Pancreas (tissue), 10 donors: ENCODE measurements at regions not wholly inside any gene's neighbourhood (a gene's known extent, or its start where the extent isn't known, plus 50 kb on each side); places are given as distances from the start of the nearest gene placed in this dataset.

Experiments
- ATAC-seq, 4 donors: fragments of 200-7000 bp; cut with Tn5 transposase; one replicate each; pipeline versions ENCODE4 v1.8.0 to v1.9.1; 2020; ENCODE audit warnings: mild to moderate bottlenecking in 4 of 4, moderate library complexity in 4 of 4
- DNase-seq, 6 donors: peaks; one replicate each; pipeline ENCODE4 v3.0.0-alpha.2; 2020
- FAIRE-seq: peaks from 2 replicates; lab custom pipeline; 2012; peaks lifted over from hg19 to GRCh38; lab: Jason Lieb, UNC
- H3K27ac ChIP-seq, 4 donors: fragments of 200-600 bp; sonication (generic); 1 replicate in 3 of 4; 2 replicates in 1 of 4; pipeline versions ENCODE4 v1.5.0 to v1.8.0; 2020
- H3K27me3 ChIP-seq, 4 donors: fragments of 200-600 bp; one replicate each; pipeline ENCODE4 v1.8.0; 2021
- H3K36me3 ChIP-seq, 3 donors: fragments of 200-600 bp; sonication (generic) in 1 of 3; one replicate each; pipeline versions ENCODE4 v1.5.0 to v1.8.0; 2020 to 2021
- H3K4me1 ChIP-seq, 3 donors: fragments of 200-600 bp; one replicate each; pipeline ENCODE4 v1.8.0; 2021
- H3K4me3 ChIP-seq, 4 donors: fragments of 200-600 bp; sonication (generic) in 2 of 4; one replicate each; pipeline versions ENCODE4 v1.5.0 to v1.8.0; 2020 to 2021
- H3K9me3 ChIP-seq, 4 donors: fragments of 200-600 bp; one replicate each; pipeline ENCODE4 v1.8.0; 2021
- WGBS, 2 donors: extraction: QIAGEN DNeasy Blood & Tissue Kit; methylation state at CpG; one replicate each; pipeline ENCODE4 v1.1.7; 2013; 5-methylcytosine and 5-hydroxymethylcytosine counted together
- intact Hi-C, 3 donors: fragments of 100-400 bp; cut with DNase I; formaldehyde crosslinking; loops; one replicate each; pipeline versions ENCODE4 v1.11.1 to v1.14.2; 2022
- TF ChIP-seq, protein P1 (sequence below), 4 donors: fragments of 200-600 bp; sonication (generic) in 3 of 4; IDR thresholded peaks; one replicate each; pipeline versions ENCODE4 v1.5.0 to v1.8.0; 2021; ENCODE audit warnings: antibody characterized with exemption in 4 of 4
- donor health status: healthy with polysubstance abuse.
- donor health status: DM: no; HTN: no; CAD: no; lungs with moderate emphysema.
- donor health status: DM: no; HTN: no; CAD: no.
- donor health status: control.
- donor health status: control.
- donor health status: Bipolar disorder and iron deficiency.
- donor health status: DM: yes; HTN: yes; CAD: no.
- donor health status: DM: no; HTN: no; CAD: no.
- donor health status: DM: no; HTN: no; CAD: no.
- donor health status: DM: yes; HTN: yes; CAD: no.

DNA sequence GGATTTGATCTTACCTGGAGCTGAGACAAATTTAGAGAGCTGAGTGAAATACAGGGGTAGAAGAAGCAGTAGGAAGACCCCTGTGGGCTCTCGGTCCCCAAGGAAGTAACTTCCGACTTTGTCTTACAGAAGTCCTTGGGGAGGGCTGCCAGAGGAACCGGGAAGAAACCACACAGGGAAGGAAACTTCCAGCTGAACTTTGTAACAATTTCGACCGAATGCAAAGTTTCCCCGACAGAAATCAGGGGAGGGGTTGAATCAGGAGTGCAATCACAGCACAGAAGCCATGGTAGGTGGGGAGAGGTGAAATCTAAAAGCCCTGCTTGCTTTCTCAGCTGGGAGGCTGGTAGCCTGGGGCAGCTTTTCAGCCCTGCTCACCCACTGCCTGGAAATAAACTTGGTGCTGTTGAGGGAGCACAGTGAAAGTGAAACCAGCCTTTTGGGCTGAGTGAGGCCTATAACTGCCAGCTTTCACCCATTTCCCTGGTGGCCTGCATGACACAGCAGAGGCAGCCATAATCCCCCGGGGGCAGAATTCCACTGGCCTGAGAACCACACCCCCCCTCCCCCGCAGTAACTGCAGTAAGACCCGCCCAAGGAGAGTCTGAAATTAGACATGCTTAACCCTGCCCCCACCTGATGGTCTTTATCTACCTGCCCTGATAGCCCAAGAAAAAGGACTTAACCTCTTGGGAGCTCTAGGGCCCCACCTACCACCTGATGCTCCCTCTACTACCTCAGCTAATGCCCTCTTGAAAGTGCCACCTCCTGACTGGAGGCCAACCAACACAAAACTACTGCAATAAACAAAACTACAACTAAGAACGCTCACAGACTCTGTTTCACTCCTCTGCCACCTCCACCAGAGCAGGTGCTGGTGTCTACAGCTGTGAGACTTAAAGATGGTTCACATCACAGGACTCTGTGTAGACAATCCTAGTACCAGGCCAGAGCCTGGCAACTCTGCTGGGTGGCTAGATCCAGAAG lies 248.2 kb downstream of the PARM1 start:
- no peak for FAIRE-seq
- intact Hi-C loops: no loop called here
- WGBS, 2 donors: 58 to 76% methylated on average over 10 of the region's 10 CpGs
- Histone ChIP-seq H3K27me3 (no peaks in the 10 kb centered on the region), H3K9me3 (no peaks in the 10 kb centered on the region), H3K4me3 (no peak overlapping the region), H3K4me1 (no peaks in the 10 kb centered on the region), H3K36me3 (no peaks in the 10 kb centered on the region), H3K27ac (no peak overlapping the region)
- peak in 1 of 4 donors; percentile 40 for ATAC-seq
- DNase-seq: no peak
- TF ChIP-seq, protein P1, sequence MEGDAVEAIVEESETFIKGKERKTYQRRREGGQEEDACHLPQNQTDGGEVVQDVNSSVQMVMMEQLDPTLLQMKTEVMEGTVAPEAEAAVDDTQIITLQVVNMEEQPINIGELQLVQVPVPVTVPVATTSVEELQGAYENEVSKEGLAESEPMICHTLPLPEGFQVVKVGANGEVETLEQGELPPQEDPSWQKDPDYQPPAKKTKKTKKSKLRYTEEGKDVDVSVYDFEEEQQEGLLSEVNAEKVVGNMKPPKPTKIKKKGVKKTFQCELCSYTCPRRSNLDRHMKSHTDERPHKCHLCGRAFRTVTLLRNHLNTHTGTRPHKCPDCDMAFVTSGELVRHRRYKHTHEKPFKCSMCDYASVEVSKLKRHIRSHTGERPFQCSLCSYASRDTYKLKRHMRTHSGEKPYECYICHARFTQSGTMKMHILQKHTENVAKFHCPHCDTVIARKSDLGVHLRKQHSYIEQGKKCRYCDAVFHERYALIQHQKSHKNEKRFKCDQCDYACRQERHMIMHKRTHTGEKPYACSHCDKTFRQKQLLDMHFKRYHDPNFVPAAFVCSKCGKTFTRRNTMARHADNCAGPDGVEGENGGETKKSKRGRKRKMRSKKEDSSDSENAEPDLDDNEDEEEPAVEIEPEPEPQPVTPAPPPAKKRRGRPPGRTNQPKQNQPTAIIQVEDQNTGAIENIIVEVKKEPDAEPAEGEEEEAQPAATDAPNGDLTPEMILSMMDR (IDR thresholded peaks at IDR 0.05): no peak

DNA sequence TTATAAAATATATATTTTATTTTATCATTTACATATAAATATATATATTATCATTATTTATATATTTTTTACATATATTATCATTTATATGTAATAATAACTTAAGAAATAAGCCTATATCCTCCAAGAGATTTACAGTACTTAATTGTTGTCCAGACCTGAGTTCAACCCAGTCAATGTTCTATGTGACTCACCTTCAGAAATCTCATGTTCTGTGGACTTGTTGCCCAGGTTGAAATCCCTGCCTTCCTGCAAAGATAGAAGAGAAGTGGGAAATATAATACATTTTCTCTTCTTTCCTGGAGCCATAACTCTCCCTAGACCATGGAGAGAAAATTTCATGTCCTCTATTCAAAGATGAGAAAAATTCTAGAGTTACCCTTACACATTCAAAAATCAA lies 247.3 kb downstream of the PARM1 start:
- TF ChIP-seq, protein P1 (IDR thresholded peaks at IDR 0.05): no peak
- Histone ChIP-seq H3K36me3 (no peaks in the 10 kb centered on the region), H3K9me3 (no peaks in the 10 kb centered on the region), H3K4me3 (no peak overlapping the region), H3K4me1 (no peaks in the 10 kb centered on the region), H3K27me3 (no peaks in the 10 kb centered on the region), H3K27ac (no peak overlapping the region)
- FAIRE-seq (peak; percentile 87), ATAC-seq (no peak), DNase-seq (no peak)
- intact Hi-C loops: no loop called here

DNA sequence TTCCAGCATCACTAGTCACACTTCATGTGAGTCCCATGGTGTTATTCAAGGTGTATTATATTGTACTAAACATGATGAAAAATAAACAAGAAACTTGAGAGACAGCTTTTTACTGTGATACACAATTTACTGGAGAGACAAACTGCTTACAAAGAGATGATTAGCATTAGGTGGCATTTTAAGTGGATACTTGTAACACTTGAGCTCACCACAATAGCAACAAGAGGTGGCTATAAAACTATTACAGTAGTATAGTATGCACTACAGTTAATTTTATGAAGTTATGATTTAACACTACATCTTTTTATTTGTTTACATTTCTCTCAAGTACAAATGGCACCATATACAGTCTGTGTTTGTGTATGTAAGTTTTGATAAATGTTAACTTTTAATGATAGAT lies 246.6 kb downstream of the PARM1 start:
- Histone ChIP-seq H3K4me3 (no peak overlapping the region), H3K27ac (no peak overlapping the region), H3K4me1 (no peaks in the 10 kb centered on the region), H3K9me3 (no peaks in the 10 kb centered on the region), H3K27me3 (no peaks in the 10 kb centered on the region), H3K36me3 (no peaks in the 10 kb centered on the region)
- no peak for FAIRE-seq
- no peak for DNase-seq
- ATAC-seq: no peak
- intact Hi-C loops: no loop called here
- TF ChIP-seq, protein P1 (IDR thresholded peaks at IDR 0.05): no peak

DNA sequence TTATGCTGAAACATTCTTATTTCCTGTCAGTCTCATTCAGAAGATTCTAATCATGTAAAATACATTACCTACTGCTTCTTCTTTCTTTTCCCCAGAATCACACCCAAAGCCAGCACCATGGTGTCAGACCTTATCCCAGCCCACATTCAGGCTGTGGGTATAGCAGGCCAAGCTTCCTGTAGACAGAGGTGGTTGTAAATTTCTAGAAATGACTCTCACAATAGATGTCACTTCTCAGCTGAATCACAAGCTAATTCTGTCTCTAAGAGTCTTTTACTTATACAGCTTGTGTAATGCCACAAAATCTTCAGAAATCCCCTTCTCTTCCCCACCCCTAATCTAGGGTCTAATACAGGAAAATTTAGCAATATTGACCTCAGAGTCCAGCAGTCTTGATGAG lies 239.6 kb downstream of the PARM1 start:
- FAIRE-seq (no peak), ATAC-seq (no peak)
- H3K9me3 ChIP-seq: no peaks in the 10 kb centered on the region

More for the DNA sequence above, 239.6 kb downstream of the PARM1 start:
- H3K4me1 ChIP-seq: no peaks in the 10 kb centered on the region
- H3K27me3 ChIP-seq: no peaks in the 10 kb centered on the region
- TF ChIP-seq, protein P1 (IDR thresholded peaks at IDR 0.05): no peak
- no peak for DNase-seq
- H3K27ac ChIP-seq: no peak overlapping the region
- H3K4me3 ChIP-seq: no peak overlapping the region
- no peaks in the 10 kb centered on the region for H3K36me3 ChIP-seq
- intact Hi-C loops: no loop called here
